GM21515 (cell line): ENCODE measurements at regions not wholly inside any gene's neighbourhood (a gene's known extent, or its start where the extent isn't known, plus 50 kb on each side); places are given as distances from the start of the nearest gene placed in this dataset.

ENCODE experiments used
- ATAC-seq: cut with Tn5 transposase; IDR thresholded peaks from one replicate; pipeline ENCODE4 v1.9.1; 2021; ENCODE audit not compliant: unreplicated experiment

DNA sequence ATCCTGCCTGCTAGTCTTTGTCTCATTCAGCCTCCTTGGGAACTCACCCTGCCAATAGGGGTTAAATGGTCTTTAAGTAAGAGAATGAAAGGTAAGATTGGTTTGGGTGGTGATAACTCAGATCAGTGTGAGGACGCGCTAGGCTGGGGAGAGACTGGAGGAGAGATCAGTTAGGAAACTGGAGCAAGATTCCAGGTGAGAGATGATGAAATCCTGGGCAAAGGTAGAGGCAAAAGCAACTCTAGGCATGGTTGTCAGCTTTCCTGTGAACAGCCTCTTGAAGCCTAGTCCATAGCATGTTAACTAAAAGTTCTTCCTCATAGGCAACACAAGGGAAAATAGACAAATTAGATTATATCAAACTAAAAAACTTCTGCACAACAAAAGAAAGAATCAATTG is 145.2 kb upstream of the ANKRD28 start:
- no peak for ATAC-seq

DNA sequence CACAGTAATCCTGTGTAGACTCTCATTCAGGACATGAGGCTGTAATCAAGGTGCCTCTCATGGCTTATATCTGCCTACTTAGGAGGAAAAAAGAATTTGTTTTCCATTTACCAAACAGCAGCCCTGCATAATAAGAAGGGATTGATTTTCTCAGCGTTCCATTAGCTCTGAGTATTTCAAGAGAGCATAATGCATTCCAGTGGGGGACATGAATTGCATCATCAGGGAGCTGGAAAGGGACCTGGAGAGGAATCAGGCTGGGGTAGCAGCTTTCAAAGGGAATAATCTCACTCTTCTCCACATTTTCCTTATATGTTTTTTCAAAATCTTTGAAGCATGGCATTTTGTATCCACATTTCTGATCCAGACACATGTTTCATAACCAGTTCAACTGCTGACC is 150.6 kb upstream of the ANKRD28 start:
- ATAC-seq: no peak

DNA sequence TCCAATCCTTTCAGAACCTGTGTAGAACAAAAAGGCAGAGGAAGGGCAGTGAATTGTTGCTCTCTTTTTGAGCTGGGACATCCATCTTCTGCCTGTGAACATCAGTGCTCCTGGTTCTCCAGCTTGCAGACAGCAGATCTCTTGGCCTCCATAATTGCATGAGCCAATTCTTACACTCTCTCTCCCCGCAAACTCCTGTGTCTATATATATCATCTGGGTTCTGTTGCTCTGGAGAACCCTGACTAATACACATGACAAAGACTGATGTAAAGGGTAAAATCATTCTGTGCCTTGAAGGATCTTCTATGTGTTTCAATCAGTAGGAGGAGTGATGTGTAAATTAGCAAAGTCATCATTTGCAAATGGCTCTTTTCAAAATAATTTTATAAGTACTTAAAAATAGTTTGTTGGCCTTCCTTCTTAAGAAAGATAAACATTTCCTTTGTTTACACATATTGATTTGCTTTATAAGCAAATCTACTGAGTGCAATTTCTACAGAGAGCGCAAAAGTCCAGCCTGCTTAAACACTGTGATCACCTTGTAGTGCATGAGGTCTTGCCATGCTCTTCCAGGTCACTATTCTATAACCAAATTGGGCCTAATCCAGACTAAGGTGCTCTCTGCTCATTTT is 154.9 kb upstream of the ANKRD28 start:
- no peak for ATAC-seq

DNA sequence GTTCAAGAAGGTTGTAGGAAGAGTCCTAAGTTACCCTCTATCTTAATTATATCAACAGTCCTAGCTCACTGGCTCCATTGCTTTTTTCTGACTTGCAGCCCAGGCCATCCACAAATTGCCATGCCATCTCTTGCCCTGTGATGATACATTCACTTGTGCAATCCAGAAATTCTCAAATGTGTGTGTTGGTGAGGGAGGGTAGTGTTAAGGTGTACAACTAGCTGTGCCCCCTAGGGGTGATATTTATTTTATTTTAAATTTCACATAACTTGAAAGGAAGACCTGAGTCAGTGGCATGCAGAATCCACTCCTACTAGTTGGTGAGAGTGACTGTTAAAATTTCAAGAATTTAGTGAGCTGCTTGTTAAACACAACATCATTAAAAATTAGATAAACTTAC is 156.1 kb upstream of the ANKRD28 start:
- no peak for ATAC-seq

DNA sequence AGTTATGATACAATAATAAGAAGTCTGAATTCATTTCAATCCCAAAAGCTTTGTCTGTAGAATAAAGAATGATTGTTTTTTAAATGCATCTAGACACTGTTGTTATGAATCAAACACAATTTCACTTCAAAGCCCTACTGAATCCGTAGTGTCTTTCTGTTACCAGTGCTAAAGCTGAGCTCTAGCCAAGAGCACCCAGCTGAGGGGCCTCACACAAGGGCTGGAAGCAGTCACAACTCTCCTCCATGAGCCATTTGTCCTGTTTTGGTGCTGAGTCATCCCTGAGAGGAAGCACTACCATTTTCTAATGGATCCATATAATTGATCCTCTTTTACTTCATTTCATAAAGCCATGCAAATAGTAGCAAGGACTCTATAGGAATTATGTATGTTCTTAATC is 158.2 kb upstream of the ANKRD28 start:
- no peak for ATAC-seq

DNA sequence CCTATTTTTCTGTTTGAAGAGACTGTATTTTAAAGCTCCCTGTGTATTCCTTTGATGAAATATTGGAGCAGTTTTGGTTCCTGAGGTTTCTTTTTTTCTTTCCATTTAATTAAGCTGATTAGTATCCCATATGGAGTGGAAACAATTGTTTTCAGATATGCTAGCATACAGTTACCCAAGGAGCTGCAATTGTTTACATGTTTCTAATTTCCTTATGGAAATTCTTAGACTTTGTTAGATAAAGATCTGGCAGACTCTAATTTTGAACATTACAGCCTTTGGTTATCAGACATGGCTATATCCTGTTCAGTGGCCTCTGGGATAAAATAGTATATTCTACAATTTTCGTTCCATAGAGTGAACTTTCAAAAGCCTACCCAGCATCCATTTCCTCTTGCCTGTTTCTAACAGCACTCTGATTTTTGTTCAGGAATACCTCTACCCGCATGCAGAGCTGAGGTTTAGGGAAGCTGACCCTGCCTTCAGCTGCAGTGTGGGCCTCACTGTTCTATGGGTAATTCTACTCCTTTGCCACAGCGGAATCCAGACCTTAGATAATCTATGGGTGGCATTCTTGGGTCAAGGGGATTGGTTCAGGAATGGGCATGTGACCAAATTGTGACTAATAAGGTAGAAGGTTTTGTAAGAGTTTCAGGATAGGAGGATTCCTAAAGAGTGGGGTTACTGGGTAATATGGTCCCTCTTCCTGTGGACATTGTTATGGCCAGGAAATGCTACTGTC is 161.1 kb upstream of the ANKRD28 start:
- no peak for ATAC-seq

DNA sequence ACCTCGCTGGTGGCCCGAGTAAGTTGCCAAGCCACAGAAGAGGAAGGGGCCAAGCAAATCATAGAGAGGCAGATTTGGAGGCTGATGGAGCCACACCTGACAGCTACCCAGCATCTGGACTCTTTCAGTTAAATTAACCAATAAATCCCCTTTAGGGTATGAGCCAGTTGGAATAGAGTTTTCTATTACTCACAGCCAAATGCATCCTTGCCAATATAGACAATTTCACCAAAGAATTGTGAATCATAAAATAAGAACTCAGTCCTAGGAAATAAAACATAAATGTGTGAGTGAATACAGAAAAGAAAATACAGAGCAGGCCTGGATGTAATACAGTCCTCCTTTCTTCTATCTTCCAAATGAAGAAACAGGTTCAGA is 161.6 kb upstream of the ANKRD28 start:
- ATAC-seq: no peak

DNA sequence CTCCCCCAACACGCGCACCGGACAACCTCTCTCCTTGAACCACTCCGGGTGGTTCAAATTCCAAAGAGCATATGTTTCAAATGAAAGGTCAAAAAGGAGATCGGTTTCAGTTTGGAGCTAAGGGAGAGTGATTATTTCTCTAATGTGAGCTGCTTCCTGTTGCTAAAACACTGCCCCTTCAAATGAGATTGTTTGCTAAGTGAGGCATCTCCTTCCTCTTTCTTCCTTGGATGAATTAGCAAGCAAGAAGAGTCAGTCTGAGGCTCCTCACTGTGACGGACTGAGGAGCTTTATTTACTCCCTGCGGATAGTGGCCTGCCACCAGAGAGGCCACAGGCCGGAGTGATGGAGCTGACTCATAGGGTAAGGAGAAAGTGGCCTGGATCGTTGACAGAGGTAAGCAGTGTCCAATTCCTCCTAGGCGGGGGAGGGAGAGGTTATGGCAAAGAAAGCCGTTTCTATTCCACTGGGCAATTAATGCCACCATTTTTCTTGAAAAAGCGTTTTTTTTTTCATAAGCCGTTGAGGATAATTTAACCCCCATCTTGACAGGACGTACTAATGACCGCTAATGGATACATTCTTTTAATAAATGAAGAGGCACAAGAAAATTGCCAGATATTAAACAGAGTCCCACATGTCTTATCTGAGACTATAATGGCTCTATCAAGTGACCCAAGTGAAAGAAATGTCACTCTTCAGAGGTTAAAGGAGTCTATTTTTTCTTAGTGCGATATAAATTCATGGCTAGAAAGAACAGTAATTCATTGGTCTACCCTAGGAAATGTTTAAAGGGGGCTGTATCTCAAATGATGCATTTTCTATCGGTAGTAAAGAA is 167.0 kb upstream of the ANKRD28 start:
- ATAC-seq: no peak

DNA sequence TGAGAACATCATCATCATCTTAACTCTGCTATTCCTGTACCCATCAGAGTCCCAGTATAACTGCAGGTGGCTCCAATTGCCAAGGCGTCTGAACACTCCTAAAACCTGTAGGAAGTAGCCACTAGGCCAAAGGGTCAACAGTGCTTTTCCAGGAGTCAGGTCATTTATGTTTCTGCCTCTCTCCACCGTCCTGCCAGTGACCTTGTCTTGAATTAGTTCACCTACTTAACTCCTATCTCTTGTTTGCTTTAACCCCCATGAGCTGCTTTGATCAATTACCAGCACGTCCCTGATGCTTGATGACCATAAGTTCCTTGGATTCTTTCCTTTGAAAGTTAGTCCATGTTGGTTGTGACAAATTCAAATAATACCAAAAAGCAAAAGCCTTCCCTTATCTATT is 169.8 kb upstream of the ANKRD28 start:
- no peak for ATAC-seq

DNA sequence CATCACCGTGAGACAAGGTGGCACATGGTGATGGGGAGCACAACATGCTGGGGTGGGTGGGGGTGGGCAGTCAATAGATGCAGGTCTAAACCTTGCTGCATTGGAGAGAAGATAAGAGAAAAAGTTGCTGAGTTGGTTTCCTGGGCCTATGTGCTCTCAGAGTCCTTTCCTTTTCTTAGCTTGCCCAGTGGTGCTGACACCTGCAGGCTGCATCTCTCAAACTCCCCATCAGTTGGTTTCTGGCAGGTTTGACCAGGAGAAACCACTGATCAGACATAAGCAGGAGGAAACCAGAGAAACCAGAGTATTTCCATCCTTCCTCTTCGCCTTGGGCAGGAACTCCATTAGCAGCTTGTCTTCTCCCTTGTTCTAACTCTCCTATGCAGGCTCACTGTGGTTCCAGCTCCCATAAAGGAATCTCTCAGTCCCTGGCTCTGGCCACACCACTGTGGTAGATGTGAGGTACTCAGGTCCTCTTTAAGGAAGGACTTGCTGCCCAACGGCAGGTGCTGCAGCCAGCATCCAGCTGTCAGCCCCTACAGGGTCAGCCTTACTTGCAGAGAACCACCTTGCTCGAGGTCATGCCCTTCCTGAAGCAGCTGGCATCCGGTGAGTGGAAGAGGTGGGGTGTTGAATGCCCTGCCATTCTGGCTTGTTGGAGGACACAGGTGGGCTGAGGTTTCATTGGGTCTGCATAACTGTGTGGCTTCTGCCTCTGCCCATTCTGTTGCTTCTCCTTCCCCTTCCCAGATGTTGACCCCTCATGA is 172.3 kb upstream of the ANKRD28 start:
- no peak for ATAC-seq

DNA sequence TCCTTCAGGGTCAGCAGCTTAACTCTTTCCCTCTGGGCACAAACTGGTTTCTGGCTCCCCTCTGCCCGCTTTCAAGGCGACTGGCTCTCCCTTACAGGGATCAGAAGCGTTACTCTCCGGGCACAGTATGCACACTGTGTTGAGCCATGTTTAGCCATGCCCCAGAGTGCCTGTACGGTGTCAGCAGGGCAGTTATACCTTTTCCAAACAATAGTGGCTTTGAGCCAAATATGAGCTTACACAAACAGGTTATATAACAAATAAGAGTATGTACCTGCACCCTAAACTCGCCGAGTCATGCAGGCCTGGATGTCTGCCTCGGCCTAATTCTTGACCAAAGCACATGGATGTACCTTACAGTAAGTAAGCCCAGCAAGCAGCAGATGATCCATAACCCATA is 175.6 kb upstream of the ANKRD28 start:
- no peak for ATAC-seq

DNA sequence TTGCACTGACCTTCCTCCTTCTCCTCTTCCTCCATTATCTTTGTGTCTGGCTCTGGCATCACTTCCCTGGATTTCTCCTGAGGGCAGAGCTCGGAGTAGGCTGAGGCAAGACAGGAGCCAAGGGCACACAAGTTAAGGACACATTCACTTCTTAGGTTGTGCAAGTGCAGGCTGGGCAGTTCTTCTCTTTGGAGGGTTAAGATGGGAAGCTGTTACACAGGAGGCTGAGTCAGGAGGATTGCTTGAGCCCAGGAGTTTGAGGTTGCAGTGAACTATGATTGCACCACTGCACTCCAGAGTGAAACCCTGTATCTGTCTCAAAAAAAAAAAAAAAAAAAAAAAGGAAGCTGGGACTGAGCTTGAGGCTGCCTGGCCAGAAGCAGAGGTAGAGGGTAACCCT is 176.2 kb upstream of the ANKRD28 start:
- no peak for ATAC-seq

DNA sequence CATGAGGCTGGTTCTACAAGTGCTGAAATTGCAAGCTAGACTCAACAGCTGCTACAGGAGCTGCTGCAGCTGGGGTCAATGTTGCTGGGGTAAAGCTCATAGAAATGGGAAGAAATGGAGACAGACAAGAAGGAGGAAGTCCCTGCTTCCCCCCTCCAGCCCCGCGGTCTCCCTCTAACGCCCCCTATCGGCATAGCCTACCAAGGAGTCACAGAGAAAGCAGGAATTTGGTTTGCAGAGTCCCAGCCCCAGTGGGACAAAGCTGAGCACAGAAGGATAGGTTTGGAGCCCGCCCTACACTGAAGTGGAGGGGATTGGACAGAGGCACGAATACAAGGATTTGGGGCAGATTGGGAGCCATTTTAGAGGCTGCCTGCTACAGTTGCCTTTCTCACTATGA is 176.9 kb upstream of the ANKRD28 start:
- ATAC-seq: no peak

DNA sequence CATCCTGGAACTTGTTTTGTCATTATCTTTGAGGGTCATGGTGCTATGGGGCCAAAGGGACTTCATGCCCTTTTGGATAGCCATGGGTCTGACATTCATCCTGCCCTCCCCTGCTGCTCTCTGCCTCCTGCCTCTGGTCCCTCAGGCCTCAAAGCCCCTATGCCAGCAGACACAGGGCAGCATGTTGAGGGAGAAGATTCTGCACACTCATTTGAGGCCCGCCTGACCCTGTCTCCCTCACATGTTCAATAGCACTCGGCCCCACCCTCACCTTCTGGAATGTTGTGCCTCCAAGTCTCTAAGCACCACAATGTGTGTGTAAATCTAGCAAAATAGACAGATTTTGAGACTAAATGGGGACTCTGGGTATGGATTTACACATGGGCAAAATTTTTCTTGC is 178.7 kb upstream of the ANKRD28 start:
- ATAC-seq: no peak

DNA sequence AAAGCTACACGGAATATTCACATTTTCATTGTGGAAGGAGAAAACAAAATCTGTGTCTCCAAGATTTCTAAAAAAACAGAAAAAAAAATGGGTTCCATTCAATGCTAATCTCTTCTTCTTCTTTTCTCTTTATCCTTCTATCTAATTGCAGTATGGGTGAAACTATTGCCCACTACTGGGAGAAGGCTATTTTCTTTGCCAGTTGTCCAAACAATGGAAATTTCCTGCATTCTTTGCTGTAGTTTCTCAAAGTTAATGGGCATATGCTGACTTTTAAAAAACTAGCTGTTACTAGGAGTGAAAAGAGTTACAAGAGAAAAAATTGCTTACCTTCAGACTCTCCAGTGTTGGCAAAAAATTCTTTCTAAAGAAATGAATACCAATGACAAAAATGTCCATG is 179.3 kb upstream of the ANKRD28 start:
- ATAC-seq: no peak

DNA sequence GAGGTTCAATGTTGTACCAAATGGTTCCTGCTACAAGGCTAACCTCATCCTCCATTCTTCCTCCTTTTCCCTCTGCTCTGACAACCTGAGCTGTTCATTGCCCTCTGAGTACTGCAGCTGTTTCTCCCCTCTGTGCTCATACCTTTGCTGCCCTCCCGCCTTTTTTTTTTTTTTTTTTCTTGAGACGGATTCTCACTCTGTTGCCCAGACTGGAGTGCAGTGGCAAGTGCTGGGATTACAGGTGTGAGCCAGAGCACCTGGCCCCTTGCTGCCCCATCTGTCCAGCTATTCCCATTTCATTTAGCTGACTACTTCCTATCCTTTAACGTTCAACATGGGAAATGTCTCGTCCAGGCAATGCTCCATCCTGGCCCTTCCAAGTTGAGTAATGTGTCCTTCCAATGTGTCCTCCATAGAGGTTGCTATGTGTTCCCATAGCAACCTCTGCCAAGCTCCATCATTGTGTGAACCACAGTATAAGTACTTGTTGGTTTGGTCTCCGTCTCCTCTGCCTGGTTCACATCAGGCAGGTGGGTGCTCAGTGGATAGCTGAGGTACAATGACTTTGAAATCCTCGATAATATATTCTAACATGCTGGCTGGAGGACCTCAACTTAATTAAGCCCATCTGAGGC is 179.9 kb upstream of the ANKRD28 start:
- ATAC-seq: no peak

DNA sequence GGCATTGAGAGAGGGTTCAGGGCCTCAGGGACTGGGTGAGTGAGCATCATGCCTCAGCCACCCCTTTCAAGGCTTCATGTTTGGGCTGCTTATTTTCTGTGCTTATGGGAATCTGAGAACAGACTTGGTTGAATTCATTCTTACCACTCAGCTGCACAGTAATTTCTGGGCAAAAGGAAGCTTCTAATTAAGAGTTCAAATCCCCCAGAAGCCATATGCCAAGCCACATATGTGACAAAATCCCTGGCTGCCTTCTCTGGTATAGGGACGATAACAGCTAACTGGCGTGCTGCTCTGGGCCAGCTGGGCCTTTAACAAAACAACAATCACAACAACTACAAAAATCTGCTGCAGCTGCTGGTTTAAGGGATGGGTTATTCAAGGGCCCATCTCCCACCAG is 181.0 kb upstream of the ANKRD28 start:
- ATAC-seq: no peak

DNA sequence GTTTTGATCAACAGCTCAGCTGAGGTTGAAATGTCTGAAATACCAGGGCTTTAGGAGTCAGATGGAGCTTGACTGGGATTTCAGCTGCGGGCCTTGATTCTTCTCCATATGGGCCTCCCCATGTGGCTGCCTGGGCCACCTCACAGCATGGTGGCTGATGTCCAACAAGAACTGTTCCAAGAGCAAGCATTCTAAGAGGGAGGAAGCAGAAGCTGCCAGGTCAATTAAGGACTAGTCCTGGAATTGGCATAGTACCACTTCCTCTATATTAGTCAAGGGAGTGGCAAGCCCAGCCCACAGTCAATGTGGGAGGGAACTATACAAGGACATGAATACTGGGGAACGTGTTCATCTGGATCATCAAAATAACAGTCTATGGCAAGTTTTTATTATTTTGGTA is 181.7 kb upstream of the ANKRD28 start:
- no peak for ATAC-seq

DNA sequence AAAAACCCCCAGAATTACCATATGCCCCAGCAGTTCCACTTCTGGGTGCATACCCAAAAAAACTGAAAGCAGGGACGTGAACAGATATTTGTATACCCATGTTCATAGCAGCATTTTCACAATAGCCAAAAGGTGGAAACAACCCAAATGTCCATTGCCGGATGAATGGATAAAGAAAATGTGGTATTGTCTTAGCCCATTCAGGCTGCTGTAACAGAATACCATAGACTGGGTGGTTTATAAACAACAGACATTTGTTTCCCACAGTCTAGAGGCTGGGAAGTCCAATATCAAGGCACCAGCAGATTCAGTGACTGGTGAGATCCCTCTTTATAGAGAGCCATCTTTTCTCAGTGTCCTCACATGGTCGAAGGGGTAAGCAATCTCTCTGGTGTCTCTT is 182.1 kb upstream of the ANKRD28 start:
- no peak for ATAC-seq

DNA sequence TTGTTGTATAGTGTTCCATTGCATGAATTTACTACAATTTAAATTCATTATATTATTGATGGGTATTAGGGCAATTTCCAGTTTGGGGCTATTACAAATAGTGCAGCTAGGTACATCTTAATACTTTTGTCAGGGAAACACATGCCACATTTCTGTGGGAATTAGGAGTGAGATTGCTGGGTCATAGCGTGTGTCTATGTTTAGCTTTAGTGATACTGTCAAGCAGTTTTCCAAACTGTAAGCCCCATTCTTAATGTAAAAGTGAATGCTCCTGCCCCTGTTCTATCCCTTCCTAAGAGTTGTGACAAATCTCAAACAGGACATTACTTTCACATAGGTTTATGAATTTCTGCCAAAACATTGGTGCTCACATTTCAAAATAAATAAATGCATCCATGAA is 184.5 kb upstream of the ANKRD28 start:
- ATAC-seq: no peak

DNA sequence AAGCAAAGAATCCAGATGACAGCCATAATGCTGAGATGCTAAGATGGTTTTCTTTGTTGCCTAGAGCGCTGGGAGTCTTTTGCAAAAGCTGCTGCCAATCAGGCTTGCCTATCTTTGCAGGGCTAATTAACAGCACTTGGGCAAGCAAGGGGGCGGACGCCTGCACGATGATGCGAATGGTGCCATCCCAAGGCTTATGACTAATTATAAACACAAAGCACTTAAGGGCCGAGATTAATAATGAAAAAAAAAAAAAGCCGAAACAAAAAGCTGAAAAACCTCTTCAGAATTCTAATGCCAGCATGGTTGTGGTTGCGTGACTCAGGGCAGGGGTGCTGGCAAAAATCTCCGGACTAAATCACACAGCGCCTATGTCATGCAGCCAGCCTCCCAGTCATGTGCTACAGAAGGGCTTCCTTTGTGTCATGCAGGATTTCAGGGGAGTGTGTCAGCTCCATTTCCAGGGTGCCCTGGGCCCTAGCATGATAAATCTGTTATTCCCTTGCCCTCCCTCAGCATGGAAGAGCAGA is 185.0 kb upstream of the ANKRD28 start:
- ATAC-seq: no peak
